ENCODE measurements at regions not wholly inside any gene's neighbourhood (a gene's known extent, or its start where the extent isn't known, plus 50 kb on each side); places are given as distances from the start of the nearest gene placed in this dataset.

DNA sequence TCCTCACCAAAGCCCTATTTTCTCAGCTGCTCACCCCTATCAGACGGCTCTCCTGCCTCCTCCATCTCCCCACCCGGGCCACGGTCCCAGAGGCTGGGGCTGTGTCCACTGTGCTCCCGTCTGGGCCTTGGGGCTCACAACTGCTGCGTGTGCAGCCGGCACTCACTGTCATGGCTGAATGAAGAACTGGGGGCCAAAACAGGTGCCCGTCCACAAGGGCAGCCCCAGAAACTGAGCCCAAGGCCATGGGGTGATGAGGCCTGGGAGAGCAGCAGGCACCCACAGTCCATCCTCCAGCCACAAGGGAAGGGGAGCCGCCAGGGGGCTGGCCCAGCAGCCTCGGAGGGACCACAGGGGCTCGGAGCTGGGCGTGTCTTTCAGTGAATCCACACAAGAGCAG, 159.5 kb downstream of the DLL1 start:
- TF ChIP-seq, protein P1, sequence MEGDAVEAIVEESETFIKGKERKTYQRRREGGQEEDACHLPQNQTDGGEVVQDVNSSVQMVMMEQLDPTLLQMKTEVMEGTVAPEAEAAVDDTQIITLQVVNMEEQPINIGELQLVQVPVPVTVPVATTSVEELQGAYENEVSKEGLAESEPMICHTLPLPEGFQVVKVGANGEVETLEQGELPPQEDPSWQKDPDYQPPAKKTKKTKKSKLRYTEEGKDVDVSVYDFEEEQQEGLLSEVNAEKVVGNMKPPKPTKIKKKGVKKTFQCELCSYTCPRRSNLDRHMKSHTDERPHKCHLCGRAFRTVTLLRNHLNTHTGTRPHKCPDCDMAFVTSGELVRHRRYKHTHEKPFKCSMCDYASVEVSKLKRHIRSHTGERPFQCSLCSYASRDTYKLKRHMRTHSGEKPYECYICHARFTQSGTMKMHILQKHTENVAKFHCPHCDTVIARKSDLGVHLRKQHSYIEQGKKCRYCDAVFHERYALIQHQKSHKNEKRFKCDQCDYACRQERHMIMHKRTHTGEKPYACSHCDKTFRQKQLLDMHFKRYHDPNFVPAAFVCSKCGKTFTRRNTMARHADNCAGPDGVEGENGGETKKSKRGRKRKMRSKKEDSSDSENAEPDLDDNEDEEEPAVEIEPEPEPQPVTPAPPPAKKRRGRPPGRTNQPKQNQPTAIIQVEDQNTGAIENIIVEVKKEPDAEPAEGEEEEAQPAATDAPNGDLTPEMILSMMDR (IDR thresholded peaks at IDR 0.05; ENCODE audit: borderline replicate concordance, extremely low read depth, low read length, poor library complexity, severe bottlenecking), result no peak
- no peak for TF ChIP-seq EZH2 (IDR thresholded peaks at IDR 0.05; ENCODE audit: borderline replicate concordance, low read depth, low read length, severe bottlenecking)

Data from DND-41 (cell line).